Keratinocyte (primary cell): ENCODE measurements at regions not wholly inside any gene's neighbourhood (a gene's known extent, or its start where the extent isn't known, plus 50 kb on each side); places are given as distances from the start of the nearest gene placed in this dataset.

Experiments
- EZH2 ChIP-seq: IDR thresholded peaks from one replicate; pipeline ENCODE4 v1.6.1; 2012; ENCODE audit warnings: inconsistent platforms, mild to moderate bottlenecking, low read length, moderate library complexity
- TF ChIP-seq, protein P1 (sequence below), 3 experiments: IDR thresholded peaks in 1 of 3; conservative IDR thresholded peaks in 1 of 3; optimal IDR thresholded peaks in 1 of 3; 2 replicates in 2 of 3; 3 replicates in 1 of 3; pipeline versions ENCODE3 to v1.5.1; 2011; ENCODE audit warnings: low read length in 3 of 3, mild to moderate bottlenecking in 3 of 3, moderate library complexity in 2 of 3, control low read depth in 1 of 3, inconsistent platforms in 1 of 3; ENCODE audit not compliant: insufficient read depth in 2 of 3; ENCODE audit errors: extremely low read depth in 1 of 3

DNA sequence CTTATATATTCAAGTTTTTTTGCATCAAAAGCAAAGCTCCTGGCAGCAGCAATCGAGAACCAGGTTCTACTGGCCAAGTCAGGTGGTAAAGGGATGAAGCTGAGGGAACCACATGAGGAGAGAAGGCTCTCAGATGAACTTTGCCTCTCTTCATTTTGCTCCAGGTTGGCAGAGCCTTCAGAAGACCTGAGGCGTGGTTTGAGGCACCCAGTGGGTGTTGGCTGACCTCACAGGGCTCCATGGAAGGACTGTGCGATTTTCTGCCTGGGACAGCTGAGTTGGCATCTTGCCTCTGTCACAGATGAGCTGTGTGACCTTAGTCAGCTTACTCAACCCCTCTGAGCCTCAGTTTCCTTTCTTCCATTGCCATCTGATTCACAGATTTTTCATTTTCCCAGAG, 89.0 kb downstream of the INSIG2 start:
- TF ChIP-seq EZH2: no peak
- TF ChIP-seq, protein P1, sequence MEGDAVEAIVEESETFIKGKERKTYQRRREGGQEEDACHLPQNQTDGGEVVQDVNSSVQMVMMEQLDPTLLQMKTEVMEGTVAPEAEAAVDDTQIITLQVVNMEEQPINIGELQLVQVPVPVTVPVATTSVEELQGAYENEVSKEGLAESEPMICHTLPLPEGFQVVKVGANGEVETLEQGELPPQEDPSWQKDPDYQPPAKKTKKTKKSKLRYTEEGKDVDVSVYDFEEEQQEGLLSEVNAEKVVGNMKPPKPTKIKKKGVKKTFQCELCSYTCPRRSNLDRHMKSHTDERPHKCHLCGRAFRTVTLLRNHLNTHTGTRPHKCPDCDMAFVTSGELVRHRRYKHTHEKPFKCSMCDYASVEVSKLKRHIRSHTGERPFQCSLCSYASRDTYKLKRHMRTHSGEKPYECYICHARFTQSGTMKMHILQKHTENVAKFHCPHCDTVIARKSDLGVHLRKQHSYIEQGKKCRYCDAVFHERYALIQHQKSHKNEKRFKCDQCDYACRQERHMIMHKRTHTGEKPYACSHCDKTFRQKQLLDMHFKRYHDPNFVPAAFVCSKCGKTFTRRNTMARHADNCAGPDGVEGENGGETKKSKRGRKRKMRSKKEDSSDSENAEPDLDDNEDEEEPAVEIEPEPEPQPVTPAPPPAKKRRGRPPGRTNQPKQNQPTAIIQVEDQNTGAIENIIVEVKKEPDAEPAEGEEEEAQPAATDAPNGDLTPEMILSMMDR (optimal IDR thresholded peaks at IDR 0.05 in 1 of 3, IDR thresholded peaks at IDR 0.05 in 1 of 3, conservative IDR thresholded peaks at IDR 0.05 in 1 of 3; ENCODE audit: extremely low read depth in 1 of 3, insufficient read depth in 2 of 3, low read length in 3 of 3): no peak
